Psoas muscle (tissue), 7 donors: ENCODE measurements at regions not wholly inside any gene's neighbourhood (a gene's known extent, or its start where the extent isn't known, plus 50 kb on each side); places are given as distances from the start of the nearest gene placed in this dataset.

ENCODE experiments used
- ATAC-seq, 4 donors: fragments of 200-7000 bp; cut with Tn5 transposase; one replicate each; pipeline ENCODE4 v1.9.1; 2020; ENCODE audit warnings: moderate library complexity in 3 of 4, mild to moderate bottlenecking in 2 of 4
- DNase-seq, 2 donors: peaks; one replicate each; pipeline ENCODE4 v3.0.0-alpha.2; 2020
- H3K27ac ChIP-seq: fragments of 200-600 bp; one replicate; pipeline ENCODE4 v1.8.0; 2022
- H3K27me3 ChIP-seq, 3 donors: fragments of 200-600 bp in 1 of 3; one replicate each; pipeline versions ENCODE4 v1.6.1 to v1.8.0; 2013 to 2022; ENCODE audit warnings: low read length in 2 of 3, mild to moderate bottlenecking in 2 of 3, moderate library complexity in 1 of 3; ENCODE audit not compliant: insufficient read depth in 3 of 3
- H3K36me3 ChIP-seq, 2 donors: fragments of 200-600 bp in 1 of 2; one replicate each; pipeline versions ENCODE4 v1.6.1 to v1.8.0; 2013 to 2022; ENCODE audit warnings: low read depth in 1 of 2, mild to moderate bottlenecking in 1 of 2, moderate library complexity in 1 of 2; ENCODE audit not compliant: insufficient read depth in 1 of 2
- H3K4me1 ChIP-seq: fragments of 200-600 bp; one replicate; pipeline ENCODE4 v1.8.0; 2022
- H3K4me3 ChIP-seq: fragments of 200-600 bp; one replicate; pipeline ENCODE4 v1.8.0; 2022; ENCODE audit warnings: mild to moderate bottlenecking
- H3K9me3 ChIP-seq: fragments of 200-600 bp; one replicate; pipeline ENCODE4 v1.8.0; 2022
- CTCF ChIP-seq: fragments of 200-600 bp; IDR thresholded peaks from one replicate; pipeline ENCODE4 v1.8.0; 2022; ENCODE audit warnings: antibody characterized with exemption
- WGBS, 3 donors: extraction: QIAGEN DNeasy Blood & Tissue Kit; methylation state at CpG; one replicate each; pipeline versions ENCODE4 v1.1.6 to v1.1.7; 2013; 5-methylcytosine and 5-hydroxymethylcytosine counted together
- intact Hi-C, 2 donors: fragments of 100-400 bp; cut with DNase I; formaldehyde crosslinking; loops; one replicate each; pipeline versions ENCODE4 v1.11.0 to v1.14.2; 2022
- donor health status: healthy with polysubstance abuse.
- donor health status: DM: no; HTN: no; CAD: no; lungs with moderate emphysema.
- donor health status: Bipolar disorder and iron deficiency.
- donor health status: healthy.
- donor health status: DM: yes; HTN: yes; CAD: no.
- donor health status: DM: no; HTN: no; CAD: no.
- donor health status: DM: yes; HTN: yes; CAD: no.

- no peak overlapping the region for H3K27ac ChIP-seq
- H3K36me3 ChIP-seq = no peaks in the 10 kb centered on the region
- intact Hi-C loops = loop anchor here in 1 of 2 donors (10.0 kb wide), 1 partner anchor 157 kb away; no protein-coding TSS in a partner anchor
- no peaks in the 10 kb centered on the region for H3K27me3 ChIP-seq
- 58 to 75% (median 71%) methylated on average over 2 of the region's 2 CpGs for WGBS, 3 donors
- no peak for TF ChIP-seq CTCF
- H3K4me3 ChIP-seq = no peak overlapping the region
- DNase-seq = no peak
- H3K4me1 ChIP-seq = peaks cover 6% of the 10 kb centered on the region
- no peak for ATAC-seq
- H3K9me3 ChIP-seq = no peaks in the 10 kb centered on the region
Measured at GRCh38 chr2:176657393-176657792, 388.2 kb downstream of the MTX2 start.

DNA sequence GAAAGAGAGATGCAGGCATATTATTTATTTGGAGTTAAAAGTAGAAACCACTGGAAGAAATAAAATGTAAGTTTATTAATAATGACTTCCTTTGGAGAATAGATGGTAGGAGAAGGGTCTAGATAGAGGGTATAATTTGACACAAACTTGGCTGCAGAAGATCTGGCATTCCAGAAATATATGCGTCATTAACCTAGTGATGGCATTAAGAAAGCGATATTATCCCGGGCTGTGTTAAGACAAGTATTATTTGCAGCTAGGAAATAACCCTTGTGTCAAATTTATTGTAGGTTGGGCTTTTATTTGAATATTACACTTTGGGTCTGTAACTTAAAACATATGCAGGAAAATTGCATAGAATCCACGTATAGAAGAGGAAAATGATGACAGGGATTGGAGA, 389.5 kb downstream of the MTX2 start:
- DNase-seq = no peak
- no peak for ATAC-seq
- TF ChIP-seq CTCF = no peak
- H3K27ac ChIP-seq = no peak overlapping the region
- no peak overlapping the region for H3K4me3 ChIP-seq
- no peaks in the 10 kb centered on the region for H3K9me3 ChIP-seq
- no peaks in the 10 kb centered on the region for H3K27me3 ChIP-seq
- no peaks in the 10 kb centered on the region for H3K36me3 ChIP-seq
- intact Hi-C loops = loop anchor here in 1 of 2 donors (10.0 kb wide), 1 partner anchor 156 kb away; no protein-coding TSS in a partner anchor
- WGBS, 3 donors = 69 to 82% (median 76%) methylated on average over 4 of the region's 4 CpGs
- H3K4me1 ChIP-seq = peaks cover 3% of the 10 kb centered on the region

DNA sequence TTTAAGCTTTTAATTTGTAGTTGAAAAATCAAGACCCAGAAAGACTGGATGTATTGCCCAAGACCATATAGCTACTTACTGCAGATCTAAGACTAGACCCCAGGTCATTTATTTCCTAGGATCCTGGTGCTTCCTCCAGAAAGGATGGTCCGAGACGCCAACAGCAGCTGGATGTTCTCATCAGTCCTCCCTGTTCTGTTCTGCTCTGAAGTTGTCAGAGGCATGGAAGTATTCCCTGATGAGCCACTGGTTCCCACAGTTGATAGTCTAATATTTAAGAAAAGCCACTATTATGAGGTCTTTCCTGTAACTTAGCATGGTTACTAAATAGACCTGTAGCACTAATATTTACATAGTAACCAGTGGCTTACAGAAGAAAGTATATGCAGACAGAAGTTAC, 393.5 kb downstream of the MTX2 start:
- Histone ChIP-seq H3K9me3 (no peaks in the 10 kb centered on the region), H3K27me3 (peaks cover 0 to 4% (median 0%) of the 10 kb centered on the region in 3 donors), H3K27ac (no peak overlapping the region), H3K4me3 (no peak overlapping the region), H3K4me1 (no peaks in the 10 kb centered on the region), H3K36me3 (no peaks in the 10 kb centered on the region)
- TF ChIP-seq CTCF = no peak
- intact Hi-C loops = no loop called here
- DNase-seq = no peak
- no peak for ATAC-seq
- WGBS, 3 donors = 75 to 87% (median 78%) methylated on average over 2 of the region's 2 CpGs

DNA sequence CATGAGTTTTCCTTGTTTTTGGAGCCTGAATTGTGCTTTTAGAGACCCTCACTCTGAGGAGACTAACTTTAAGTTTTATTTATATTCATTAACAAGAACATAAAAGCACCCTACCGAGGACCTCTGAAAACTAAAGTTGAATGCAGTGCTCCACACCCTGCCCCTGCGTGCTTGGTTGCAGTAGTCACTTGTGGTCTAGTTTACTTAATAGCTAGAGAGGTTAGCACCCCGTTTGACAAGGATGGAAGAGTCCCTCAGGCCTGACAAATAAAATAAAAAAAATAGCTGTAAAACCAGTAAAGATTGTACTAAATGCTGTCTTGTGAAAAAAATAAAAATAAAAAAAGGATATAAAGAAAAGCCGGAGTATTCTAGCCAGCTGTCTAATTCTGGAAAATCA, 395.2 kb downstream of the MTX2 start:
- 58 to 65% (median 60%) methylated on average over 4 of the region's 4 CpGs for WGBS, 3 donors
- intact Hi-C loops = no loop called here
- Histone ChIP-seq H3K9me3 (no peaks in the 10 kb centered on the region), H3K4me1 (no peaks in the 10 kb centered on the region), H3K27ac (no peak overlapping the region), H3K27me3 (peaks cover 0 to 4% (median 0%) of the 10 kb centered on the region in 3 donors), H3K4me3 (no peak overlapping the region), H3K36me3 (no peaks in the 10 kb centered on the region)
- TF ChIP-seq CTCF = no peak
- ATAC-seq (no peak), DNase-seq (no peak)

DNA sequence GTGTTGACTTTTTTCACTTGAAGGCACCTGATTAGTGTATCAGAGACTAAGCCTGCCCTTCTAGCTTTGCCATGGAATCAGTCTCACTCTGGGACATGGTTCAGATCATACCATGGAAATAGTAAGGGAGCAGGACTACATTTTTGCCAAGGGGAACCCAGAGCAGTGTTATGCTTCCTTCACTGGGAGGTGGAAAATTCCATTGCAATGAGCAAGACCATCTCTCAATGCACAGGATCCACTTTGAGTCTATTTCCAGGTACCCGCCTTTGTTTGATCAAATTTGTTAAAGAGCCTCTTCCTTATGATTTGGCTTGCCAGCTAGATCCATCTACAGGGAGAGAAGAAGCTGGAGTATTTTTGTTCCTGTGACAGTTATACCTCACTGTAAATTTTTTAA, 395.8 kb downstream of the MTX2 start:
- 95 to 98% (median 96%) methylated on average over 1 of the region's 1 CpG for WGBS, 3 donors
- no peak for TF ChIP-seq CTCF
- H3K27ac ChIP-seq = no peak overlapping the region
- DNase-seq (no peak), ATAC-seq (no peak)
- H3K27me3 ChIP-seq = peaks cover 0 to 4% (median 0%) of the 10 kb centered on the region in 3 donors
- H3K9me3 ChIP-seq = no peaks in the 10 kb centered on the region
- no peak overlapping the region for H3K4me3 ChIP-seq
- intact Hi-C loops = no loop called here
- no peaks in the 10 kb centered on the region for H3K36me3 ChIP-seq
- no peaks in the 10 kb centered on the region for H3K4me1 ChIP-seq
